WTC11 (cell line): ENCODE measurements at regions not wholly inside any gene's neighbourhood (a gene's known extent, or its start where the extent isn't known, plus 50 kb on each side); places are given as distances from the start of the nearest gene placed in this dataset.

Source experiments
- ATAC-seq: fragments of 200-7000 bp; cut with Tn5 transposase; 2 replicates; pipeline ENCODE4 v1.10.0; 2021; ENCODE audit warnings: mild to moderate bottlenecking, moderate library complexity
- CTCF ChIA-PET: fragments of 300-600 bp; sonication (Branson Sonifier 250); formaldehyde crosslinking; loops from one replicate; lab custom pipeline; 2021; ENCODE audit warnings: antibody characterized with exemption; lab: Charles Lee
- POLR2A ChIA-PET: fragments of 350-600 bp; sonication (Branson Sonifier 250); formaldehyde crosslinking; loops from one replicate; lab custom pipeline; 2021; ENCODE audit warnings: antibody characterized with exemption; lab: Charles Lee
- DNase-seq: peaks from one replicate; pipeline ENCODE4 v3.0.0; 2021; ENCODE audit warnings: low spot score
- H3K27ac Mint-ChIP-seq: 2 replicates; pipeline ENCODE4 v1.8.0; 2021; ENCODE audit warnings: mixed read lengths
- H3K27me3 Mint-ChIP-seq: 2 replicates; pipeline ENCODE4 v1.8.0; 2021; ENCODE audit warnings: low read depth, mild to moderate bottlenecking, moderate library complexity, mixed read lengths
- H3K36me3 Mint-ChIP-seq: 2 replicates; pipeline ENCODE4 v1.8.0; 2021; ENCODE audit warnings: mixed read lengths
- H3K4me1 Mint-ChIP-seq: 2 replicates; pipeline ENCODE4 v1.8.0; 2022; ENCODE audit warnings: mixed read lengths
- H3K4me3 Mint-ChIP-seq: 2 replicates; pipeline ENCODE4 v1.8.0; 2021; ENCODE audit warnings: mild to moderate bottlenecking, moderate library complexity, mixed read lengths
- H3K9me3 Mint-ChIP-seq: 2 replicates; pipeline ENCODE4 v1.8.0; 2021; ENCODE audit warnings: mixed read lengths
- ATF2 ChIP-seq: sonication (generic); formaldehyde crosslinking; IDR thresholded peaks from 2 replicates; pipeline ENCODE4 v1.8.1; 2022; ENCODE audit warnings: low read depth, missing genetic modification reagents, borderline replicate concordance
- ESRRA ChIP-seq: sonication (generic); formaldehyde crosslinking; IDR thresholded peaks from 2 replicates; pipeline ENCODE4 v1.8.1; 2022; ENCODE audit warnings: mild to moderate bottlenecking, missing genetic modification reagents, borderline replicate concordance
- FOXP1 ChIP-seq: sonication (generic); formaldehyde crosslinking; IDR thresholded peaks from 2 replicates; pipeline ENCODE4 v1.8.0; 2022; ENCODE audit warnings: missing genetic modification reagents, mild to moderate bottlenecking, moderate library complexity, borderline replicate concordance
- JAZF1 ChIP-seq: fragments of 250-450 bp; sonication (Bioruptor Pico); IDR thresholded peaks from 2 replicates; pipeline ENCODE4 v1.9.0; 2021; ENCODE audit warnings: moderate library complexity, mild to moderate bottlenecking, inconsistent platforms
- NFATC4 ChIP-seq: fragments of 250-450 bp; sonication (Bioruptor Pico); IDR thresholded peaks from 2 replicates; pipeline ENCODE4 v1.9.0; 2021; ENCODE audit warnings: mild to moderate bottlenecking
- NFE2L1 ChIP-seq: sonication (generic); formaldehyde crosslinking; IDR thresholded peaks from 2 replicates; pipeline ENCODE4 v1.8.1; 2023; ENCODE audit warnings: missing genetic modification reagents
- NR1H2 ChIP-seq: sonication (generic); formaldehyde crosslinking; IDR thresholded peaks from 2 replicates; pipeline ENCODE4 v1.9.0; 2021; ENCODE audit warnings: mild to moderate bottlenecking, moderate library complexity, missing genetic modification reagents
- SMAD3 ChIP-seq: sonication (generic); formaldehyde crosslinking; IDR thresholded peaks from 2 replicates; pipeline ENCODE4 v1.8.0; 2022; ENCODE audit warnings: missing genetic modification reagents, mild to moderate bottlenecking, borderline replicate concordance
- SMAD4 ChIP-seq: sonication (generic); formaldehyde crosslinking; IDR thresholded peaks from 2 replicates; pipeline ENCODE4 v1.8.0; 2022; ENCODE audit warnings: mild to moderate bottlenecking, missing genetic modification reagents
- ZNF121 ChIP-seq: sonication (generic); formaldehyde crosslinking; IDR thresholded peaks from 2 replicates; pipeline ENCODE4 v1.8.0; 2023; ENCODE audit warnings: missing genetic modification reagents
- ZNF138 ChIP-seq: sonication (generic); formaldehyde crosslinking; conservative IDR thresholded peaks from 2 replicates; pipeline ENCODE4 v1.8.1; 2022; ENCODE audit warnings: mild to moderate bottlenecking, moderate library complexity, missing genetic modification reagents
- ZNF219 ChIP-seq: sonication (generic); formaldehyde crosslinking; IDR thresholded peaks from 2 replicates; pipeline ENCODE4 v1.8.0; 2023; ENCODE audit warnings: missing genetic modification reagents, mild to moderate bottlenecking, borderline replicate concordance
- ZNF396 ChIP-seq: fragments of 250-450 bp; sonication (Bioruptor Pico); IDR thresholded peaks from 2 replicates; pipeline ENCODE4 v1.8.0; 2021; ENCODE audit warnings: mild to moderate bottlenecking, moderate library complexity, borderline replicate concordance
- ZNF416 ChIP-seq: fragments of 250-450 bp; sonication (Bioruptor Pico); IDR thresholded peaks from 2 replicates; pipeline ENCODE4 v1.9.0; 2021; ENCODE audit warnings: mild to moderate bottlenecking, inconsistent platforms
- ZNF423 ChIP-seq: fragments of 250-450 bp; sonication (Bioruptor Pico); IDR thresholded peaks from 2 replicates; pipeline ENCODE4 v2.1.2; 2022; ENCODE audit warnings: mild to moderate bottlenecking, moderate library complexity
- ZNF512 ChIP-seq: sonication (generic); formaldehyde crosslinking; IDR thresholded peaks from 2 replicates; pipeline ENCODE4 v1.8.1; 2022; ENCODE audit warnings: missing genetic modification reagents, borderline replicate concordance
- TF ChIP-seq, protein P1 (sequence below): sonication (generic); formaldehyde crosslinking; conservative IDR thresholded peaks from 2 replicates; pipeline ENCODE4 v1.8.1; 2023; ENCODE audit warnings: mild to moderate bottlenecking, low read depth, missing genetic modification reagents, moderate library complexity
- TF ChIP-seq, protein P2 (sequence below): sonication (generic); formaldehyde crosslinking; IDR thresholded peaks from 2 replicates; pipeline ENCODE4 v1.8.0; 2023; ENCODE audit warnings: missing genetic modification reagents

- ChIA-PET CTCF (no interaction called here), POLR2A (no interaction called here)
- no peaks in the 10 kb centered on the region for H3K36me3 Mint-ChIP-seq
- H3K4me1 Mint-ChIP-seq: peaks cover 12% of the 10 kb centered on the region
- ATAC-seq (no peak), DNase-seq (no peak)
- H3K27me3 Mint-ChIP-seq: no peaks in the 10 kb centered on the region
- H3K4me3 Mint-ChIP-seq: no peak overlapping the region
- TF ChIP-seq ZNF121 (no peak), FOXP1 (CRISPR knock-in tag) (no peak), JAZF1 (no peak), SMAD3 (no peak), ATF2 (CRISPR knock-in tag) (no peak), NR1H2 (CRISPR knock-in tag) (no peak), NFE2L1 (CRISPR knock-in tag) (no peak), ZNF416 (CRISPR knock-in tag) (no peak), ZNF219 (no peak), ZNF512 (no peak), NFATC4 (CRISPR knock-in tag) (no peak), SMAD4 (CRISPR knock-in tag) (no peak)
- TF ChIP-seq, protein P1, sequence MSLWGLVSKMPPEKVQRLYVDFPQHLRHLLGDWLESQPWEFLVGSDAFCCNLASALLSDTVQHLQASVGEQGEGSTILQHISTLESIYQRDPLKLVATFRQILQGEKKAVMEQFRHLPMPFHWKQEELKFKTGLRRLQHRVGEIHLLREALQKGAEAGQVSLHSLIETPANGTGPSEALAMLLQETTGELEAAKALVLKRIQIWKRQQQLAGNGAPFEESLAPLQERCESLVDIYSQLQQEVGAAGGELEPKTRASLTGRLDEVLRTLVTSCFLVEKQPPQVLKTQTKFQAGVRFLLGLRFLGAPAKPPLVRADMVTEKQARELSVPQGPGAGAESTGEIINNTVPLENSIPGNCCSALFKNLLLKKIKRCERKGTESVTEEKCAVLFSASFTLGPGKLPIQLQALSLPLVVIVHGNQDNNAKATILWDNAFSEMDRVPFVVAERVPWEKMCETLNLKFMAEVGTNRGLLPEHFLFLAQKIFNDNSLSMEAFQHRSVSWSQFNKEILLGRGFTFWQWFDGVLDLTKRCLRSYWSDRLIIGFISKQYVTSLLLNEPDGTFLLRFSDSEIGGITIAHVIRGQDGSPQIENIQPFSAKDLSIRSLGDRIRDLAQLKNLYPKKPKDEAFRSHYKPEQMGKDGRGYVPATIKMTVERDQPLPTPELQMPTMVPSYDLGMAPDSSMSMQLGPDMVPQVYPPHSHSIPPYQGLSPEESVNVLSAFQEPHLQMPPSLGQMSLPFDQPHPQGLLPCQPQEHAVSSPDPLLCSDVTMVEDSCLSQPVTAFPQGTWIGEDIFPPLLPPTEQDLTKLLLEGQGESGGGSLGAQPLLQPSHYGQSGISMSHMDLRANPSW: no peak
- TF ChIP-seq, protein P2, sequence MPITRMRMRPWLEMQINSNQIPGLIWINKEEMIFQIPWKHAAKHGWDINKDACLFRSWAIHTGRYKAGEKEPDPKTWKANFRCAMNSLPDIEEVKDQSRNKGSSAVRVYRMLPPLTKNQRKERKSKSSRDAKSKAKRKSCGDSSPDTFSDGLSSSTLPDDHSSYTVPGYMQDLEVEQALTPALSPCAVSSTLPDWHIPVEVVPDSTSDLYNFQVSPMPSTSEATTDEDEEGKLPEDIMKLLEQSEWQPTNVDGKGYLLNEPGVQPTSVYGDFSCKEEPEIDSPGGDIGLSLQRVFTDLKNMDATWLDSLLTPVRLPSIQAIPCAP (CRISPR knock-in tag): no peak
- no peaks in the 10 kb centered on the region for H3K9me3 Mint-ChIP-seq
- no peak overlapping the region for H3K27ac Mint-ChIP-seq
Observed at GRCh38 chr2:66960161-66960560, 437.0 kb upstream of the ETAA1 start.

- CTCF ChIA-PET: no interaction called here
- no peak for DNase-seq
- Mint-ChIP-seq H3K27ac (no peak overlapping the region), H3K4me3 (no peak overlapping the region), H3K27me3 (no peaks in the 10 kb centered on the region), H3K36me3 (no peaks in the 10 kb centered on the region), H3K9me3 (no peaks in the 10 kb centered on the region), H3K4me1 (peaks cover 12% of the 10 kb centered on the region)
- ATAC-seq: 0 out of 2 replicates have a peak, but pooled peaks have one; percentile 18
- no peak for TF ChIP-seq ZNF138 (CRISPR knock-in tag)
- POLR2A ChIA-PET: no interaction called here
Observed at GRCh38 chr2:66962716-66963115, 434.4 kb upstream of the ETAA1 start.

- DNase-seq (no peak), ATAC-seq (no peak)
- CTCF ChIA-PET: no interaction called here
- Mint-ChIP-seq H3K36me3 (no peaks in the 10 kb centered on the region), H3K4me3 (no peak overlapping the region), H3K27ac (no peak overlapping the region), H3K9me3 (no peaks in the 10 kb centered on the region), H3K27me3 (no peaks in the 10 kb centered on the region), H3K4me1 (peaks cover 12% of the 10 kb centered on the region)
- POLR2A ChIA-PET: no interaction called here
- TF ChIP-seq ESRRA (CRISPR knock-in tag): no peak
- TF ChIP-seq ZNF423 (CRISPR knock-in tag): no peak
- TF ChIP-seq ZNF396 (CRISPR knock-in tag): no peak
Observed at GRCh38 chr2:66966631-66967030, 430.5 kb upstream of the ETAA1 start.
